C4-2B (cell line): ENCODE measurements at regions not wholly inside any gene's neighbourhood (a gene's known extent, or its start where the extent isn't known, plus 50 kb on each side); places are given as distances from the start of the nearest gene placed in this dataset.

Experiments
- CTCF ChIP-seq: fragments of 450-650 bp; conservative IDR thresholded peaks from 2 replicates; pipeline ENCODE4 v1.5.1; 2017; ENCODE audit warnings: mild to moderate bottlenecking
- ZFX ChIP-seq: fragments of 450-650 bp; IDR thresholded peaks from 2 replicates; pipeline ENCODE4 v1.6.1; 2017

GRCh38 chr3:162435750-162436149 is 939.1 kb downstream of the OTOL1 start:
- TF ChIP-seq CTCF (no peak), ZFX (no peak)
